ENCODE measurements at regions not wholly inside any gene's neighbourhood (a gene's known extent, or its start where the extent isn't known, plus 50 kb on each side); places are given as distances from the start of the nearest gene placed in this dataset.

DNA sequence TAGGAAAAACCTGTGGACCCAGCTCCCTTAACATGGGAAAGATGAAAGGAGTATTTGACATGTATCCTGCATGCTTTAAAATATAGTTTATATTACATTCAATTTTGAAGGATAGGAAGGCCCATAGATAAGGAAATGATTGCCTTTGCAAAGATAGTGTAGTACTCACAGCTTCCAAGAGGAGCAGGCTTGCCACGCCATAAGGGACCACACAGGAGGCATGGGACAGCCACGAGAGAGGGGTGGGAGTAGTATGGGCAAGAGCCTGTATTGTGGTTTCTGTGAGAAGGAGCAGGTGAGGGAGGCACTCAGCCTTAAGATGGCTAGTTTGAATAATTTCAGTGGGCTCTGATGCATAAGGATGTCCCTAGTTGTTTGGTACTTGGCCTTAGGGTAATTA lies 740.3 kb downstream of the SATB2 start:
- DNase-seq (ENCODE audit: low read depth, low spot score), result no peak
- BruUV-seq (replicated peaks), result no TSS peak
- H3K9ac ChIP-seq (replicated peaks; ENCODE audit: extremely low read depth, insufficient read depth, low read length), result no peak overlapping the region
- H4K20me1 ChIP-seq (replicated peaks; ENCODE audit: control insufficient read depth, extremely low read depth, insufficient read depth, low read length), result no peaks in the 10 kb centered on the region
- no peaks in the 10 kb centered on the region for H3K27me3 ChIP-seq (ENCODE audit: control insufficient read depth in 2 of 2, insufficient read depth in 2 of 2, low read length in 2 of 2)
- no peak overlapping the region for H3K27ac ChIP-seq (ENCODE audit: insufficient read depth, low read depth, low read length)
- intact Hi-C loops (cut with micrococcal nuclease) (no loop called here), dilution Hi-C loops (cut with MboI; ENCODE audit: extremely low pct_ligation_motif_present, low sequenced_read_pairs) (no loop called here)
- H3K4me2 ChIP-seq (ENCODE audit: insufficient read depth, low read length), result no peak overlapping the region
- peaks cover 4% of the 10 kb centered on the region for H3K9me3 ChIP-seq (replicated peaks; ENCODE audit: control insufficient read depth, insufficient read depth, low read length)
- H3K4me1 ChIP-seq (ENCODE audit: control insufficient read depth, extremely low read depth, insufficient read depth, low read length), result no peaks in the 10 kb centered on the region
- no peak overlapping the region for H2AFZ ChIP-seq (ENCODE audit: low read depth, low read length)
- no peaks in the 10 kb centered on the region for H3K36me3 ChIP-seq (ENCODE audit: control insufficient read depth in 2 of 2, extremely low read depth in 1 of 2, insufficient read depth in 2 of 2, low read length in 2 of 2)
- no peak overlapping the region for H3K4me3 ChIP-seq (replicated peaks in 1 of 3; ENCODE audit: insufficient read depth in 1 of 3, low read depth in 1 of 3, low read length in 3 of 3)
- CTCF ChIA-PET, result no interaction called here
- POLR2A ChIA-PET, result no interaction called here
- no peak for FAIRE-seq
- no peaks in the 10 kb centered on the region for H3K79me2 ChIP-seq (ENCODE audit: control insufficient read depth, insufficient read depth, low read length)
- TF ChIP-seq POLR2A (IDR thresholded peaks at IDR 0.05; ENCODE audit: low read depth, low read length), result no peak
- TF ChIP-seq EZH2 (IDR thresholded peaks at IDR 0.05; ENCODE audit: borderline replicate concordance, low read depth, low read length, severe bottlenecking), result no peak
- no peak for TF ChIP-seq JUN (IDR thresholded peaks at IDR 0.05; ENCODE audit: borderline replicate concordance, insufficient read depth, insufficient read length, low read depth)
- TF ChIP-seq, protein P1, sequence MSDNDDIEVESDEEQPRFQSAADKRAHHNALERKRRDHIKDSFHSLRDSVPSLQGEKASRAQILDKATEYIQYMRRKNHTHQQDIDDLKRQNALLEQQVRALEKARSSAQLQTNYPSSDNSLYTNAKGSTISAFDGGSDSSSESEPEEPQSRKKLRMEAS (IDR thresholded peaks at IDR 0.05; ENCODE audit: insufficient read depth, insufficient read length), result no peak
- no peak for TF ChIP-seq POLR2AphosphoS5 (IDR thresholded peaks at IDR 0.05; ENCODE audit: insufficient read depth, low read depth, low read length)
- no peak for TF ChIP-seq GATA2 (IDR thresholded peaks at IDR 0.05; ENCODE audit: insufficient read depth, insufficient read length, low read depth, low read length)
- TF ChIP-seq, protein P2, sequence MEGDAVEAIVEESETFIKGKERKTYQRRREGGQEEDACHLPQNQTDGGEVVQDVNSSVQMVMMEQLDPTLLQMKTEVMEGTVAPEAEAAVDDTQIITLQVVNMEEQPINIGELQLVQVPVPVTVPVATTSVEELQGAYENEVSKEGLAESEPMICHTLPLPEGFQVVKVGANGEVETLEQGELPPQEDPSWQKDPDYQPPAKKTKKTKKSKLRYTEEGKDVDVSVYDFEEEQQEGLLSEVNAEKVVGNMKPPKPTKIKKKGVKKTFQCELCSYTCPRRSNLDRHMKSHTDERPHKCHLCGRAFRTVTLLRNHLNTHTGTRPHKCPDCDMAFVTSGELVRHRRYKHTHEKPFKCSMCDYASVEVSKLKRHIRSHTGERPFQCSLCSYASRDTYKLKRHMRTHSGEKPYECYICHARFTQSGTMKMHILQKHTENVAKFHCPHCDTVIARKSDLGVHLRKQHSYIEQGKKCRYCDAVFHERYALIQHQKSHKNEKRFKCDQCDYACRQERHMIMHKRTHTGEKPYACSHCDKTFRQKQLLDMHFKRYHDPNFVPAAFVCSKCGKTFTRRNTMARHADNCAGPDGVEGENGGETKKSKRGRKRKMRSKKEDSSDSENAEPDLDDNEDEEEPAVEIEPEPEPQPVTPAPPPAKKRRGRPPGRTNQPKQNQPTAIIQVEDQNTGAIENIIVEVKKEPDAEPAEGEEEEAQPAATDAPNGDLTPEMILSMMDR (IDR thresholded peaks at IDR 0.05; ENCODE audit: extremely low read depth in 1 of 2, insufficient read depth in 1 of 2, low read depth in 1 of 2, low read length in 2 of 2), result no peak
- TF ChIP-seq FOS (IDR thresholded peaks at IDR 0.05; ENCODE audit: borderline replicate concordance, insufficient read depth, low read length), result no peak
- TF ChIP-seq MYC (IDR thresholded peaks at IDR 0.05; ENCODE audit: low read depth, low read length), result no peak
- H3K9me1 ChIP-seq (replicated peaks; ENCODE audit: control insufficient read depth, extremely low read depth, insufficient read depth, low read length), result no peaks in the 10 kb centered on the region
